A673 (cell line): ENCODE measurements at regions not wholly inside any gene's neighbourhood (a gene's known extent, or its start where the extent isn't known, plus 50 kb on each side); places are given as distances from the start of the nearest gene placed in this dataset.

ENCODE experiments used
- EZH2 ChIP-seq: fragments of 200-600 bp; sonication (generic); IDR thresholded peaks from 2 replicates; pipeline ENCODE4 v1.6.1; 2017; ENCODE audit warnings: borderline replicate concordance, low read depth, mild to moderate bottlenecking, mixed read lengths, antibody characterized with exemption, low read length; ENCODE audit not compliant: poor library complexity, severe bottlenecking
- TF ChIP-seq, protein P1 (sequence below): fragments of 300-800, 200-600 bp; sonication (generic); conservative IDR thresholded peaks from 2 replicates; pipeline ENCODE4 v1.5.1; 2017; ENCODE audit warnings: low read depth, mild to moderate bottlenecking, antibody characterized with exemption, low read length, moderate library complexity, mixed read lengths

DNA sequence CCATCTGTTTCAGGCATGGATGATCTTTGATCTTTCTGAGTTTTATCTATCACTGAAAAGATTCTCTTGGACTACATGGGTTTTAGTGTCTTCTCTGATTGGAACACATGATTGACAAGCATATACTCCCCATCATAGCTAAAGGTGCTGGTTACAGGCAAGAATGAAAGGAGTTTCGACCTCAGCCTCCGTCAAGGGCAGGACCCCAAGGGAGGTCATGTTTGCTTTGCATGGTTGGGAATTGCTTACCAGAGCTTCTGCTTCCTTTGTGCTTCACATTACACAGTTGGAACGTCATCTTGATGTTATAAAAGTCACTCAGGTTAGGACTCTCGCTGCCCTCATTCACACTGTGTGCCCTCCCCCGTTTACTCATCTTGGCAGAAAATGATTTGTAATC is 287.7 kb downstream of the PIK3C3 start:
- TF ChIP-seq, protein P1, sequence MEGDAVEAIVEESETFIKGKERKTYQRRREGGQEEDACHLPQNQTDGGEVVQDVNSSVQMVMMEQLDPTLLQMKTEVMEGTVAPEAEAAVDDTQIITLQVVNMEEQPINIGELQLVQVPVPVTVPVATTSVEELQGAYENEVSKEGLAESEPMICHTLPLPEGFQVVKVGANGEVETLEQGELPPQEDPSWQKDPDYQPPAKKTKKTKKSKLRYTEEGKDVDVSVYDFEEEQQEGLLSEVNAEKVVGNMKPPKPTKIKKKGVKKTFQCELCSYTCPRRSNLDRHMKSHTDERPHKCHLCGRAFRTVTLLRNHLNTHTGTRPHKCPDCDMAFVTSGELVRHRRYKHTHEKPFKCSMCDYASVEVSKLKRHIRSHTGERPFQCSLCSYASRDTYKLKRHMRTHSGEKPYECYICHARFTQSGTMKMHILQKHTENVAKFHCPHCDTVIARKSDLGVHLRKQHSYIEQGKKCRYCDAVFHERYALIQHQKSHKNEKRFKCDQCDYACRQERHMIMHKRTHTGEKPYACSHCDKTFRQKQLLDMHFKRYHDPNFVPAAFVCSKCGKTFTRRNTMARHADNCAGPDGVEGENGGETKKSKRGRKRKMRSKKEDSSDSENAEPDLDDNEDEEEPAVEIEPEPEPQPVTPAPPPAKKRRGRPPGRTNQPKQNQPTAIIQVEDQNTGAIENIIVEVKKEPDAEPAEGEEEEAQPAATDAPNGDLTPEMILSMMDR, result no peak
- no peak for TF ChIP-seq EZH2
